SJCRH30 (cell line): ENCODE measurements at regions not wholly inside any gene's neighbourhood (a gene's known extent, or its start where the extent isn't known, plus 50 kb on each side); places are given as distances from the start of the nearest gene placed in this dataset.

Experiments
- DNase-seq, 2 experiments: peaks; one replicate each; pipeline ENCODE4 v3.0.0-alpha.2; 2015 to 2020
- H3K27ac ChIP-seq: fragments of 250-450 bp; sonication (Bioruptor Pico); 2 replicates; pipeline ENCODE4 v1.5.1; 2020; ENCODE audit warnings: mild to moderate bottlenecking, moderate library complexity
- H3K27me3 ChIP-seq: fragments of 250-450 bp; sonication (Bioruptor Pico); 2 replicates; pipeline ENCODE4 v1.5.1; 2020; ENCODE audit warnings: mild to moderate bottlenecking, moderate library complexity
- H3K36me3 ChIP-seq: fragments of 250-450 bp; sonication (Bioruptor Pico); 2 replicates; pipeline ENCODE4 v1.5.1; 2020; ENCODE audit warnings: mild to moderate bottlenecking, moderate library complexity
- H3K4me1 ChIP-seq: fragments of 250-450 bp; sonication (Bioruptor Pico); 2 replicates; pipeline ENCODE4 v1.5.1; 2020; ENCODE audit warnings: mild to moderate bottlenecking, moderate library complexity
- H3K4me3 ChIP-seq: fragments of 250-450 bp; sonication (Bioruptor Pico); 2 replicates; pipeline ENCODE4 v1.5.1; 2020; ENCODE audit warnings: mild to moderate bottlenecking, moderate library complexity
- H3K9me3 ChIP-seq: fragments of 250-450 bp; sonication (Bioruptor Pico); replicated peaks from 2 replicates; pipeline ENCODE4 v1.5.1; 2020; ENCODE audit warnings: mild to moderate bottlenecking, moderate library complexity

DNA sequence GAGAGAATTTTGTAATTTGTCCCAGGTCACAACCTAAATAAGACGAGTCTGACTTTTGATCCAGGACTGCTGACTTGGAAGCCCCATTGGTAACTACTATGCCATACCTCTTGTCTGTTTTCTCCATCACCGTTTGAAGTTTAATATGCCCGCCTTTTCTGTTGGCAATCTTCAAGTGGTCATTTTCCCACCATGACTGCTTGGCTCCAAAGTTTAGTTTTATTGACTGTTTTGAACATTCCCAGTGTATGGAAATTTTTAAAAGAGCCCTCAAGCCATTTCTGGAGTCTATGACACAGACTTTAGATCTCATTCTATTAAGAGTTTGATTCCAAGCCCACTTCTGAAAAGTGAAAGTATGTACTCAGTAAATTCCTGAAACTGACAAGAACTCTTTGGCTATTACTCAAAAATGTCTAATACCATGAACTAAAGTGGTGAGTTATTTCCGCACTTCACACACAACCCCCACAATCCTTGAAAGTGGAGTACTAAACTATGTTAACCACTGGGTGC lies 136.7 kb upstream of the ADAMTS9 start:
- H3K36me3 ChIP-seq = no peaks in the 10 kb centered on the region
- H3K4me1 ChIP-seq = peaks cover 8% of the 10 kb centered on the region; the same call in 1 of the 2 replicates
- no peak overlapping the region for H3K27ac ChIP-seq
- no peaks in the 10 kb centered on the region for H3K9me3 ChIP-seq
- no peak for DNase-seq
- no peak overlapping the region for H3K4me3 ChIP-seq
- no peaks in the 10 kb centered on the region for H3K27me3 ChIP-seq

DNA sequence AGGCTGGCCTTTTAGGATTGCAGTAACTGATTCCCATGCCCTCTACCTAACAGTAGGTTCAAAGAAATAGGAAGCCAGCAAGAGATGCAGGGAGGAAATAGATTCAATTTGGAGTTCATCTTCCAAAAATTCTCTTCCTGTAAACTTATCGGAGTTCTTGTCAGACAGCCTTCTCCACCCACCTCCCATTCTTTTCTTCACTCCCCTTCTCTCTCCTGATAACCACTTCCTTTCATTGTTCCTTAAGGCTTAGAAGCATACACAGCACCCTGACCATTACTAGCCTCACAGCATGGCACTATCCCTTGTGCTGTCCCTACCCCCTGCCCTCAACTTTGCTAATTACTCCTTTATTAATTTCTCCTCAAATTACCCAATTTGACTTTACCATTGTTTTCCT lies 130.4 kb upstream of the ADAMTS9 start:
- no peaks in the 10 kb centered on the region for H3K9me3 ChIP-seq
- no peak for DNase-seq
- H3K27ac ChIP-seq = no peak overlapping the region
- H3K27me3 ChIP-seq = no peaks in the 10 kb centered on the region
- H3K4me3 ChIP-seq = no peak overlapping the region
- 0 out of 2 replicates have a peak, but pooled peaks cover 2% of the 10 kb centered on the region for H3K4me1 ChIP-seq
- H3K36me3 ChIP-seq = no peaks in the 10 kb centered on the region

DNA sequence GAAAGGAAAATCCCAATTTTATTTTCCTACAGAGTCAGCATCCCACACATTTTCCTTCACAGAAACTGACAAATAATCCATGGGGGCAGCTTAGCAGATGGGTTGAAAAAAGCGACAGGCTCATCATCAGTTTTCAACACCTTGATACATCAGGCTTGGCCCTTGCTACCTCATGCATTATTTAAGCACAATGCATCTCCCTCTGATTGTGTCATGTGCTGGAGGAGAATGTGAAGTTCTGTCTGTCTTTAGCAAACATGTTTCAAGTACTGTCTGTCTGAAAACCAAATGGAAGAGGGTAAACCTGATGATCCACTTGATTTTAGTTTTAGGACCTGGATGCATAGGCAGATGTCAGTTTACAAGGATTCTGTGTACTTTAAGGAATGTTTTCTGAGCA lies 128.6 kb upstream of the ADAMTS9 start:
- H3K4me1 ChIP-seq = 0 out of 2 replicates have a peak, but pooled peaks cover 2% of the 10 kb centered on the region
- H3K4me3 ChIP-seq = no peak overlapping the region
- no peak for DNase-seq
- no peaks in the 10 kb centered on the region for H3K27me3 ChIP-seq
- no peaks in the 10 kb centered on the region for H3K36me3 ChIP-seq
- no peak overlapping the region for H3K27ac ChIP-seq
- no peaks in the 10 kb centered on the region for H3K9me3 ChIP-seq

DNA sequence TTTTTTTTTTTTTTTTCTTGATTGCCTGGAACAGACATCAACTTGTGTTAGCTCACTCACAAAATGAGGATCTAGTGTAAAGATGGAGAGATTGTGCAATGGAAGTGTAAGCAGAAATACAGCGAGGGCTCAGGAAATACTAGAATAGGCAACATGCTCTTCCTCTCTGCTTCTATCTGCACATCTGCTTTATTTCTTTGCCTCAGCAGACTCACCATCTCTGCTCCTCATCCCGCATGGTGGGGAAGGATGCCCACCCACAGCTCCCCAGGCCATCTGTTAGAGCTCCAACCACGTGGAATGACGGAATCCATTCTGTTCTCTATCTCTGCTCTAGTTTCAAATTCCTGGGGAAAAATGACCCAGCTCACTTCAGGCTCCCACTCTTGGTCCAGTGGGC lies 128.0 kb upstream of the ADAMTS9 start:
- H3K27ac ChIP-seq = no peak overlapping the region
- H3K9me3 ChIP-seq = no peaks in the 10 kb centered on the region
- no peaks in the 10 kb centered on the region for H3K36me3 ChIP-seq
- no peak overlapping the region for H3K4me3 ChIP-seq
- no peak for DNase-seq
- H3K4me1 ChIP-seq = 0 out of 2 replicates have a peak, but pooled peaks cover 2% of the 10 kb centered on the region
- no peaks in the 10 kb centered on the region for H3K27me3 ChIP-seq

DNA sequence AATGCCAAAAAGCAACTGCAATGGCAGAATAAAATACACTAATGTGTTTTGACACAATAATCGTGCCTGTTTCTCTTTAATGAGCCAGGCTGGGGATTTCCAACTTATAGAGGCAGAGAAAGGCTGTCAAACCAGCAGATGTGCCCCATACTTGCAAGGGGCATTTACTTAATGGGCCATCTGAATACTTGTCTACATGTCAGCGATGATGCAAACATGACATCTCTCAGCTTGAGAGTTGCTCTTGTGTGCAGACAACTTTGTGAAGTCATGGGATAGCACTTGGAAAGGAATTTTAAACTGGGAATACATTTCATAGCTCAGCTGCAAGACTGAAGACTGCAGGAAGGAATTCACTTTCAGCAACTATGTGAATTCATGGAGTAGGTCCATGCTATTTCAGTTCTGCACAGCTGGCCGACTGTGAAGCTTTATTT lies 127.4 kb upstream of the ADAMTS9 start:
- Histone ChIP-seq H3K27ac (no peak overlapping the region), H3K36me3 (no peaks in the 10 kb centered on the region), H3K9me3 (no peaks in the 10 kb centered on the region), H3K27me3 (no peaks in the 10 kb centered on the region), H3K4me1 (0 out of 2 replicates have a peak, but pooled peaks cover 2% of the 10 kb centered on the region), H3K4me3 (no peak overlapping the region)
- no peak for DNase-seq

DNA sequence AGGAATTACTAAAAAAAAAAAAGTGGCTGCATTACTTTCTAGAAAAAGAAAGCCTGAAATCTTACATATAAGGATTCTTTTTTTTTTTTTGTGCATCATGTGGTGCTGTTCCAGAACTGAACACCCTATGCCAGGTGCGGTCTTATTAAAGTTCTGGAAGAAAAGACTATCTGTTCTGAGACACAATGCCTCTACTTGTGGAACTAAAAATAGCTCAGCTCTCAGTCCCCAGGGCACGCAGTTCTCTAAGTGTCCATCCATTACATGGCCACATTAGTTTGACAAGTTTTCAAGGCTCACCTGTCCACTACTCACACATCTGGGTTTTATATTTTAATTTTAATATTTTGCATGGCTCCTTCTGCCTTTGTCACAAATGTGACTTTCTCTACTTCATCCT lies 126.6 kb upstream of the ADAMTS9 start:
- no peaks in the 10 kb centered on the region for H3K36me3 ChIP-seq
- DNase-seq = peak; percentile 7 to 46
- H3K27ac ChIP-seq = no peak overlapping the region
- no peaks in the 10 kb centered on the region for H3K9me3 ChIP-seq
- no peaks in the 10 kb centered on the region for H3K27me3 ChIP-seq
- 0 out of 2 replicates have a peak, but pooled peaks cover 2% of the 10 kb centered on the region for H3K4me1 ChIP-seq
- no peak overlapping the region for H3K4me3 ChIP-seq

DNA sequence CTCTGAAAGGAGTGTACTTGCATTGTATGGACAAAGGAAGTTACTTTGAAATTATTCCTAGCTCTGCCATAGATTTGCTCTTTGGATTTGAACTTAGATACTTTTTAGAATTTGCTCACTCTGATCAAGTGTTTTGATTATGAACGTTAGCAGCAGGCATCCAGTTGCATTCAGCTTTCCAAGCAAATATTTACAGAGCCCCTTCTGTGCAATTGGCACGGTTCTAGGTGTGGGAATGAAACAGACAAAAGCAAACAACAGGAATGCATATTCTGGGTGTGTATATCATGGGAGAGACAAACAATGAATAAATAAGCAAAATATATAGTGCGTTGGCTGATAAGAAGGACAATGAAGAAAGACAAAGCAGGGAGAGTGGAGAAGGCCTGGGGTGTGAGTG lies 125.5 kb upstream of the ADAMTS9 start:
- 0 out of 2 replicates have a peak, but pooled peaks cover 2% of the 10 kb centered on the region for H3K4me1 ChIP-seq
- H3K27ac ChIP-seq = no peak overlapping the region
- no peak for DNase-seq
- H3K27me3 ChIP-seq = no peaks in the 10 kb centered on the region
- H3K36me3 ChIP-seq = no peaks in the 10 kb centered on the region
- no peak overlapping the region for H3K4me3 ChIP-seq
- H3K9me3 ChIP-seq = no peaks in the 10 kb centered on the region

DNA sequence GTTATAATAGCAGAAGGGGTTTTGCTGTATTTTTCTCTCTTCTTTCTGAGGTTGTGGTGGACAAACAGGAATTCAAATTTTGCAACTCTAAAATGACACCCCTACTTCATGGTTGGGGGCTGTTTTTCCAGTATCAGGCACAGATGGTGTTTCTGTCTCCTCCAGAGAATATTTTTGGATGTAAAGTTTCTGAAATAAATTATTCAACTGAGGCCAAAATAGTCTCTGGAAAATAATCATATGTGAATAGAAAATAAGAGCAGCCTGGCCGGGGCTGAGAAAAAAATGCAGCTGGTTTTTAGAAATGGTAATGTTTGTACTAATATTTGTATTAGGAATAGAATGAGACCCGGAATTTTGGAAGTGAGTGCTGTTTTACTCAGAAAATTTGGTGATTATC lies 121.3 kb upstream of the ADAMTS9 start:
- no peaks in the 10 kb centered on the region for H3K27me3 ChIP-seq
- no peak overlapping the region for H3K4me3 ChIP-seq
- no peak overlapping the region for H3K27ac ChIP-seq
- no peaks in the 10 kb centered on the region for H3K36me3 ChIP-seq
- H3K9me3 ChIP-seq = no peaks in the 10 kb centered on the region
- no peaks in the 10 kb centered on the region for H3K4me1 ChIP-seq
- no peak for DNase-seq

DNA sequence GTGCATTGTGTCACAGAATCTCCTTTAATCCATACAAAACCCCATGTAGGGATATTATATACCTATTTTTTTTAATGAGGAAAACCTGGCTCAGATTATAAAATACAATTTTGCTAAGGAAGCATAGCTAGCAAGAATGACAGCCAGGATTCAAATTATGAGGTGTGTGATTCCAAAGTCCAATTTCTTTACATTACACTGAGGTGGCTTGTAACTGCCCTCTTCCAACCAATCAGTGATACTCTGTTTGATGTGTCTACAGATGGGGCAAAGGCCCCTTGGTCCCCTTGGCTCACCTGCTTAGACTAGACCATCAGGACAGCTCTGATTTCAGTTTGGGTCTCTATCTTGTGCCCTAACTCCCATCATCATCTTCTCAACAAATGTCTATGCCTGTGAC lies 120.3 kb upstream of the ADAMTS9 start:
- no peaks in the 10 kb centered on the region for H3K36me3 ChIP-seq
- H3K27ac ChIP-seq = no peak overlapping the region
- no peaks in the 10 kb centered on the region for H3K4me1 ChIP-seq
- no peak overlapping the region for H3K4me3 ChIP-seq
- DNase-seq = no peak
- no peaks in the 10 kb centered on the region for H3K27me3 ChIP-seq
- no peaks in the 10 kb centered on the region for H3K9me3 ChIP-seq

DNA sequence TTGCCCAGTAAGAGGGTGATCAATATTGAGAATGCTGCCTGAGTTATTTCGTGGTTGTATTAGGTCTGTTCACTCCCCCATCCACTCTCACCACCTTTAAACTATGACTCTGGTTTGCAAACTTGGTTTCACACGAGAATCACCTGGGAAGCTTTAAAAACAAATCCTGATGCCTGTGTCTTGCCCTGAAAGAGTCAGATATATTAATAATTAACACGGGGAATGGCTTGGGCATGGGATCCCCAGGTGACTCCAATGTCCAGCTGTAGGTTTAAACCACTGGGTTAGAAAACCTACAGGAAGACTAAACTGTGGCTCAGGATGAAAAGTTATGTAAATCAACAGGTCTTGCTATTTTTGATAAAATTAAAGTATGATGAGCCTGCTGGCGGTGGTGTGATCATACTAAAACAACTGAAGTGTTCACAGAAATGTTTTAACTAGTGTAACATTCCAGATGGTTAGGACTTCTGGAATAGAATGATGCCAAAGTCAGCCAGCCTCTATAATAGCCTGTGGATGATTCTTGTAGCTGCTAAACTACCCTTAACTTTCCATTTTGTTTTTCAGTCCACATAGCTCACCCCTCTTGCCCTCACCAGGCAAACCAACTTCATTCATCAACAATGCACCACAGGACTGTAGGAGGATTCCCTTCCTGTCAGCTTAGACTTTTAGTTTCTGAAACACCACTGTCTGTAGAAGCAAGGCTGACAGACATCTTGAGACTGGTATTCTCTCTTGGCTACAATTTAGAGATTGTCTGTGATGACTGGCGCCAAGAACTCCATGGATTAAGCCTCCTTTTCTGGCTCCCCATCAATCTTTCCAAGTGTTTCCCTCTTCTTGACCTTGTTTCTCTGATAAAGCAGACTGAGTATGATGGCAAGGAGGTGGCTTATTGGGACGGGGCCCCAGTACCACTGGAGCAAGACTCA lies 119.1 kb upstream of the ADAMTS9 start:
- no peaks in the 10 kb centered on the region for H3K36me3 ChIP-seq
- H3K4me3 ChIP-seq = no peak overlapping the region
- no peak overlapping the region for H3K27ac ChIP-seq
- DNase-seq = no peak
- H3K4me1 ChIP-seq = no peaks in the 10 kb centered on the region
- H3K27me3 ChIP-seq = no peaks in the 10 kb centered on the region
- no peaks in the 10 kb centered on the region for H3K9me3 ChIP-seq

DNA sequence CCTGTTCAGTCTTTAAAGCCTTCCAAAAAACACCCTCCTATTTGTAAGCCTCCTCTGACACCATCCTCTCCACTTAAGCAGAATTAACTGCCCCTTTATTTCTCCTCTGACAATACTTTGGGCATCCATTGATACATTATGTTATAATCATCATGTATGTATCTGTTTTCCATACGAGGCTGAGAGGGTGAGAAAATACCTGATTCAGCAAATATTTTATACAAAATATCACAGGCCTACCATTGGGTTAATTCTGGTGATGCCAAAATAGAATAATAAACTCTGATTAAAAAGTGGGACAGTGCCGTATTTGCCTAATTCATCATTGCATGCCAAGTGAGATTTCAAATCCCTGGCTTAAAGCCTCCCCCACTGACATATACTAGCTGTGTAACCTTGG lies 118.2 kb upstream of the ADAMTS9 start:
- no peak for DNase-seq
- H3K27me3 ChIP-seq = no peaks in the 10 kb centered on the region
- H3K9me3 ChIP-seq = no peaks in the 10 kb centered on the region
- no peaks in the 10 kb centered on the region for H3K36me3 ChIP-seq
- no peak overlapping the region for H3K4me3 ChIP-seq
- H3K27ac ChIP-seq = no peak overlapping the region
- no peaks in the 10 kb centered on the region for H3K4me1 ChIP-seq

DNA sequence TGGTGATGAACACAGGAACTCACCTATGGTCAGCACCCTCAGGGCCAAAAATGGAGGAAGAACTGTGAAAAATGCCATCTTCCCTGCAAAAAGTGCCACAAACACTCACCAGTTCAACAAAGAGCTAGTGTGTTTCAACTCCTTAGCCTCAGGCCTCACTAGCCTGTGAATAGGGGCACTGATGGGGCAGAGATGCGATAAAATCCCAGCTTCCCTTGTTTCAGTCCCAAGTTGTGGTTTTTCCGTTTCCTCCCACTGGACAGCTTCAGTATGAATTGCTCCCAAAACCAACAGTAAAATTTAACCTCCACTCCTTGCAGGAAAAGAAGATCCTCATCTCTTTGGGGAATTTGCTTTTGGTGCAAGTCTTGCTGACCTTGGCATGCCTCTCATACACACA lies 117.4 kb upstream of the ADAMTS9 start:
- Histone ChIP-seq H3K9me3 (no peaks in the 10 kb centered on the region), H3K4me3 (no peak overlapping the region), H3K4me1 (no peaks in the 10 kb centered on the region), H3K27me3 (no peaks in the 10 kb centered on the region), H3K36me3 (no peaks in the 10 kb centered on the region), H3K27ac (no peak overlapping the region)
- peak in 1 of 2 experiments; percentile 9 for DNase-seq

DNA sequence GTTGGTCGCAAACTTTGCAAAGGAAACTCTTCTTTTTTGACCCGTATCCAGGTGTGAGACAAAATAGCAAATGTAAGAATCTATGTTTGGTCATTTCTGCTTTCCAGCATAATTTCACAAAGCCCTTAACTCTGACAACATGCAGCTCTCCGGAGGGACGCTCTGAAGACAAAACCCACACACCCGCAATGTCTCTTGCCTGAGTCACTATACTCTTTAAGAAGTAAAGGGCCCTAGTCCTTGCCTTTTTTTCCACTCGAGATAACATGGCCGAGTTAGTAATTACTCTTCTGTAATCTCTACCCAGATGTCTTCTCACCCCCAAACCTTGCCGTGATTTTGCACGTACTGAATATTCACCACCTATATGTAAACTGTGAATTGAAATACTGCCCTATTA lies 115.7 kb upstream of the ADAMTS9 start:
- Histone ChIP-seq H3K4me3 (no peak overlapping the region), H3K4me1 (no peaks in the 10 kb centered on the region; the same call in 1 of the 2 replicates), H3K27ac (no peak overlapping the region), H3K9me3 (no peaks in the 10 kb centered on the region), H3K27me3 (no peaks in the 10 kb centered on the region), H3K36me3 (no peaks in the 10 kb centered on the region)
- no peak for DNase-seq

DNA sequence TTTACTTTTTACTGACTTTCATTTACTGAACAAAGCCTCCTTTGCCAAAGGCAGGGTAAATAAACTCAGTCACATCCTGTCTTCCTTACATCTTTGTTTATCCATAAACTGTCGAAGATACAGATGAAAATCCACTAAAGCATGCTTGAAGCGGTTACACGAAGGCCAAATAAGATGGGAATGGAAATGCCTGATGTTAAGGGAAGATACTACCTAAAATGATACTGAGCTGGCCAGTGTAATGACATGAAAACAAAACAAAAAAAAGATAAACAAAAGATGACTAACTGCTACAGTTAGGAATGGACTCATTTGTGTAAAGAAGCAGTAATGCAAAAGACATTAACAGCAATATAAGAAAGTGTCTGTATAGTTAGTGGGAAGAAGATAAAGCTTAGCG lies 114.7 kb upstream of the ADAMTS9 start:
- no peak for DNase-seq
- Histone ChIP-seq H3K36me3 (no peaks in the 10 kb centered on the region), H3K4me3 (no peak overlapping the region), H3K4me1 (no peaks in the 10 kb centered on the region; the same call in 1 of the 2 replicates), H3K9me3 (no peaks in the 10 kb centered on the region), H3K27me3 (no peaks in the 10 kb centered on the region), H3K27ac (no peak overlapping the region)

DNA sequence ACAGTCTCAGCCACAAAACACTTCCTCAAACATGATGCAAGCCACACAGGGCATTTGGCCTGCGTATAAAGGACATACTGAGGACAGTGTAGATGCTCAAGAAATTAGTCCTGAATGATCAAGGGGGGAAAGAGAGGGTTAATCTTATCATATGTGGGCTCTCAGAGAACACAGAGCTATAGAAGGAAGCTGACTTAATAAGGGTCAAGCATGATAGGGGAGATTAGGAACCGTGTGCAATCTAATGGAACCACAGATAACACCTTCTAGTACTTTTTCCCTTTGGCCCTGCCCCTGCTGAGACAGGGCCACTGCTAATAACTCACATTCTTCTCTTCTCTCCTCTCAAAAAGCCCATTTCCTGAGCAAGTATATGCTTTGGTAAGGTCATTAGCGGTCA lies 114.1 kb upstream of the ADAMTS9 start:
- H3K4me3 ChIP-seq = no peak overlapping the region
- no peaks in the 10 kb centered on the region; the same call in 1 of the 2 replicates for H3K4me1 ChIP-seq
- no peak for DNase-seq
- no peaks in the 10 kb centered on the region for H3K27me3 ChIP-seq
- H3K9me3 ChIP-seq = no peaks in the 10 kb centered on the region
- no peak overlapping the region for H3K27ac ChIP-seq
- no peaks in the 10 kb centered on the region for H3K36me3 ChIP-seq
